DMS114 treated with DMSO at 0.1 percent for 48 hours (cell line): ENCODE measurements at regions not wholly inside any gene's neighbourhood (a gene's known extent, or its start where the extent isn't known, plus 50 kb on each side); places are given as distances from the start of the nearest gene placed in this dataset.
"Not testable (repeated sequence)": the region's sequence is repeated elsewhere in the genome, so short reads cannot be mapped to it uniquely, and the experiment has no call there.

Source experiments
- DNase-seq: peaks from one replicate; lab custom pipeline; 2025; ENCODE audit not compliant: unreplicated experiment; lab: John Stamatoyannopoulos, UW

DNA sequence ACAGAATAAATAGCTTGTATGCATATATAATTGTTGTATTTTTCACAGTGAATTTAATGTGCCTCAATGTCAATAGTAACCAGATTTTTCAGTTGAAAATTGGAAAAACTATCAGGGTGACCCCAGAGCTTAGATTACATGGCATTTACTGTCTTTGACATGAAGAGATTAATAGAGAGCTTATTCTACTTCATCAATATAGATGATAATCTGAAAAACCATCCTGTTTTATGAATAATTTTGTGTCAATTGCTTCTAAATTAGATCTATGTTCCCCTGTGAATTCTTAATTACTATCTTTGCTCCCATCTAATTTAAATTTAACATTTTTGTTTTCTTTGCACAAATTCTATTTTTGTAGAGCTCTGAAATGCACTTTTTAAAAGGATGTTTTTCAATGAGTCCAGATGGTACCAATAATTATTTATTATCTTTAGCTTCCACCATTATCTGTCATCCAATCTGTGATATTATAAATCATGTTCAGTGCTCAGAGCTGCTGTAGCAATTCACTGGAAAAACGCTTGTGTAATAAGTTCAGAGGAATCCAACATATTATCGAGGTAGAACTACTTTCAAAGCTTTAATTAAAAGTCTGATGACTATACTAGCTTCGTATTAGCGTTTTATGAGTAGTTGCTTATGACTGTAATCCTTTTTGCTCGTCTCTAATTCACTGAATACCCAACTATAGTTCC lies 291.4 kb downstream of the JRKL start:
- DNase-seq = no peak

DNA sequence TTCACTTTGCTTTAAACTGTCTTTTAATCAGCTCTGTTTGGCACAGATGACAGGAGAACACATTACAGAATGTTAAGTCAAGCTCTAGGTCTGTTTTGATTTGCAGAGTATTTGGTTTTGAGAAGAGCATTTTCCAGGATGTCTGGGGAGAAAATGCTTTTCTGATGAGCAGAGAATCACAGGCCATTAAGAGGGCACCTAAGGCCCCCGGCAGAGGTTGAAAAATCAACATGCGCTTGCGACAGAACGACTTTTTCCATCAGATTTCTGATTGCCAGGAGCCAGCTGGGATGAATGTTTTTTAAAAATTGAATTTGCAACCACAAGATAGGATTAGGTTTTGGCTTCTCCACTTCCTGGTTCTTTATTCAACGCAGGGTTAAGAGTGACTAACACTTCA lies 304.5 kb downstream of the JRKL start:
- DNase-seq = no peak

DNA sequence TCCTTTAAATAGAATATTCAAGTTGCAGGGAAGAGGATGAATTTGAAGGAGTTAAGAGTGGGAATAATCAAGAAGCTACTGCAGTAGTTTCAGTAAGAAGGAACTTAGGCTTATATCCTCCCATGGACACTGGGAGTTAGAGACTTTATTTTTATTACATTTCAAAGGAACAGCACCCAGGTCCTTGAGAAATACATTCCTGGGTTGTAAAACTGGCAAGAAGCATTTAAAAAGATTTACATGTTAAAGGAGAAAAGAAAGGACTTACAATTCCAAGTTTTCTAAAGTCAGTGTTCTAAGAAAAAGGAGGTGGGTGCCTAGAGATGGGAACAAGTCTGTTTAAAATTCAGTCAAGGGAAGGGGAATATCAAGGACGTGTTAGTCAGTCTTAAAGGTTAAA lies 306.9 kb downstream of the JRKL start:
- DNase-seq = no peak

DNA sequence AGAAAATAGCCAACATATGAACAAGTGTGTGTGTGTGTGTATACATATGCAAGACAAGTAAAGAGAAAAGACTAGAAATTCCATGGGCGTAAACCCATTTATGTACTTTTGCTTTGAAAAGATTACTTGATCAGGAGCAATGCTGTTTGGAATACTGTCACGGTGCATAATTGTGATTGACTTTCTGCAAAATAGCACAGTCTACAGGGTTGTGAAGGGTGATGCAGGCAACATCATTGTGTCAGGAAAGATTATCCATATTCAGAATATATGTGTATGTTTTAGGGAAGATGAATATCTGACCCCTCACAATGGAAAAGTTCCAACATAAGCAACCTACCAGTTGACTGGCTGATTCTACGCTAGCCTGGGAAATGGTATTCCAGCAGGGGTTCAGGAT lies 307.7 kb downstream of the JRKL start:
- DNase-seq = no peak

DNA sequence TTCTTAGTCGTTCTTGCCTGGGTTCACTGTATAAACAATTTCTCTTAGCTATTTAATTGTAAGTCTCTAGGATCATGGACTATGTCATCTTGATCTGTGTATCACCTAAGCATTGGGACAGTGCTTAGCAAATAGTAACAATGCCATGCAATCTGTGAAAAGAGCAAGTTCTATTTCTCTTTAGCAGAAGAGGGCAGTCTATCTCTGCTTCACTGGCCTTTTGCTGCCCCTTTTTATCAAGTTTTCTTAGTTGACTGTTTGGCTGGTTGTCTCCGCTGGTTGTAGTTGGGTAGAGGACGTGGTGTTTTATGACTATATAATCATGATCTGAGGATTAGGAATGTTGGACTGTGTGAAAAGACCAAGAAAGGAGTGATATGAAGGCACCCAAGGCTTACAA lies 315.0 kb downstream of the JRKL start:
- DNase-seq = no peak

DNA sequence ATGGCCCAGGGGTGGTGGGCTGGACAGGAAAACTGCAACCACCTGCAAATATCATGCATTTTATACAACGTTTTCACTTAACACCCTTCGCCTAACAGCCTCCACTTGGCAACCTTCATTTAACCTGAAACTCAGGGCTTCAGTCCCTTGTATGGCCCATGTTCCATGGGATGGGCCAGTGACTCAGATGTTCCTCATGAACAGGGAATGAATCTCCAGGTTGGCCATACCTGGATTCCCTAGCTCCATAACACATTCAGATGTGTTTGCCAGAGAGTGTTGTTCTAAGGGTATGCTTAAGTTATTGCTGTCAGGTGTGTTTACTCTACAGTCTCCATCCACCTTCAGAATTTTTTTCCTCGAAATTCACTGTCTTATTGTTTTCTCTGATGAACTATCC lies 316.9 kb downstream of the JRKL start:
- no peak for DNase-seq

DNA sequence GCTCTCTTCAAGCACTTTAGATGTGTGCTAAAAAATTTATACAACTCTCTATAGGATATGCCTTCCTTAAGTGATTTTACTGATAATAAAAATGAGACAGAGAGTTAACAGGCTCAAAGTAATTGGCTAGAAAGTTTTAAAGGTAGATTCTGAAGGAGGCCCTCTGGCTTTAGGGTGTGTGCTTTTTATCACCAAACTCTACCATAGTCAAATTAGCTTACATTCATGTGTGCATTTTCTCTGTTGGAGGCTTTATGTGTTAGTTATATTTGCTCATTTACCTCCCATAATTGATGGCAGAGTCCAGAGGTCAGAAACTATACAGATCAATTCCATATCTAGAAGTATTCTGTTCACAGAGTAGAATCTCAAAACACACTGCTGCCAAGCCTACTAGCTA lies 317.5 kb downstream of the JRKL start:
- DNase-seq = no peak

DNA sequence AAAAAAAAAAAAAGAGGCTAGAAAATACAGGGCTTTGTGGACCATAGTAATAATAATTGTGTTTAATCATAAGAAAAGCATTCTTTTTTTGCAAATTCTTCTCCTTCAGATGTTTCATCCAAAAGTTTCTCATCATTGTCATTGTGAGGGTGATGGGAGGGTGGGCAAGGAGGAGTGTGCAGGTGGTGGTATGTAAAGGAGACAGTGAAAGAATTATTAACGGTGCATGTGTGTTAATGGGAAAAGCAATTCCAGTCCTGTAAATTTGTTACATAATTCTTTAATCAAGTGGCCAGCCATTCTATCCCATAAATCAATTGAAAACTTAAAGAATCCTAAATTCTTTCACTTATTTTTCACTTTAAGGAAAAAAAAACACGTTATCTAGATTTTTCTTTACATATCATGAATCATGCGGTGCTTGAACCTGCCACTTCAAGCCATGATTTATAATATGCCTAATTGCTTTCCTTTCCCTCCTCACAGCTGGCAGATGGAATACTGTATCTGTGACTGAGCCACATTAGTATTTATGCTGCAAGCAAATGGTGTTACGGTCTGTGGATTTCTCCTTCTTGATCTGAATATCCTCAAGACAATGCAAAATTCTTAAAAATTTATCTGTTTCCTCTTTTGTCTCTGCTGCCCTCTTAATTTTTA lies 318.5 kb downstream of the JRKL start:
- DNase-seq = no peak

DNA sequence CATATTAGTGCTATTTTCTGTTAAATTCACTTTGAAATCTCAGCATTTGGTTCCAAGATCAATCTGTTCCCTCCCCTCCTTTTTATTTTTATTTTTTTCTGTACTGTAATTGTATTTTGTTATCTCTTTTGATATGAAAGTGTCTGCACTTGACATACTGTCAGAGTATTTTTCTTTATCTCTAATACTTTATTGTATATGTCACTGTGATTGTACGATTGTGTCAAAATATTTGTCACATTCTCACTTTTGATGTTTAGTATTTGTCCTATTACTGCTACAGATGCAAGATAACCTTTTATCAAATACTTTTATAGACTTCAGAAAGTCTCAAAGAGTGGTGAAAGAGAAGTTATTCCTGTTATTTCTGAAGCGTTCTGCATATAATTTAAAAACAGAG lies 323.5 kb downstream of the JRKL start:
- DNase-seq = no peak

DNA sequence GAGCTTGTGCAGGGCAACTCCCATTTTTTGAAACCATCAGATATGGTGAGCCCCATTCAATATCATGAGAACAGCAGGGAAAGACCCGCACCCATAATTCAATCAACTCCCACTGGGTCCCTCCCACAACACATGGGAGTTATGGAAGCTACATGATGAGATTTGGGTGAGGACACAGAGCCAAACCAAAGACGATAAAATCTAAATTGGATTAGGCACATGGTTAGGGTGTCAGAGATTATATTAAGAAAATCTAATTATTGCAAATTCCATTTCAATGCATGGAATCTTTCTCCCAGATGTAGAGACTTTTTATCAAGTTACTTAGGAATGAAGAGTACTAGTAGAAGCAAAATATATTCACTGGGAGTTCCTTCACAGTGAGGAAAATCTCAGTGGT lies 324.9 kb downstream of the JRKL start:
- no peak for DNase-seq

DNA sequence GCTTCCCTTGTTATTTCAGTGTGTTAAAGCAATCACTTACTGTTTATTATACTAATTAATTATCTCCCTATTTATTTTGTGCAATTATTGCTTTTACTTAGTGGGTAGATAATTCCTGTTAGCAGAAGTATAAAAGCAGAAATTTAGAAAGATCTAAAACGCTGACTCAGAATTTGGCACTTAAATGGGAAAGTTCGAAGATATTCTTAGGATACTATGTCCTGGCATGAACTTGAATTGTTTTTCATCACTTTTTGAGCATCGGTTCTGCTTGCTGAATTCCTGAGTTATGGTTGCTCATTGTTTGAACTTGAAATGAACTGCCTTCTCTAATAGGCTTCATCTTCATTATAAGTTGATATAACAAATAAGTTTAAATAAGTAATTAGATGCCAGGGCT lies 325.4 kb downstream of the JRKL start:
- no peak for DNase-seq

DNA sequence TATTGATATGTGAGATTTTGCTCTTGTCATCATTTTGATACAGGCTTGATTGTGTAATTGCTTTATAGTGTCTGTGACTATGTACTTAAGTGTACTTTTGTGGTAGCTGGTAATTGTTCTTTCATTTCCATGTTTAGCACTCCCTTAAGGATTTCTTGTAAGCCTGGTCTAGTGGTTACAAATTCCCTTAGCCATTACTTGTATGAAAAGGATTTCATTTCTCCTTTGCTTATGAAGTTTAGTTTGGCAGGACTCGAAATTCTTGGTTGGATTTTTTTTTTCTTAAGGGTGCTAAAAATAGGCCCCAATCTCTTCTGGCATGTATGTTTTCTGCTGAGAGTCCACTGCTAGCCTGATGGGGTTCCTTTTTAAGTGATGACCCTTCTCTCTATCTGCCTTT lies 346.8 kb downstream of the JRKL start:
- DNase-seq = no peak

DNA sequence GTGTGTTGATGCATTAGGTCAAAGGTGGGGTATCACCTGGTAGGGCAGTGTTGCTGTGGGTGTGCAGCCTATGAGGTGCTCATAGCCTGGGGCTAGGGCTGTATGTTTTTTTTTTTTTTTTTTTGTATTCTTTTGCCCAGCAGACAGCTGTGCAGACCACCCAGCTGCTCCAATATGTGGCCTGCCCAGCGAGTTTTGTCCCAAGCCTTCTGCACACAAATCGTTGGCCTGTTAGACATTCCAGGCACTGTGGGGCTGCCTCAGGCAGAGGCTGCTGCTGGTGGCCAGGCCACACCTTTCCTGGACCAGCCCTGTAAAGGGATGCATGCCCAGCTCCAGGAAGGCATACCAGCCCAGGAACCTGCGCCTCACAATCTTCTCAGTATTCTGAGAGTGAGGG lies 348.5 kb downstream of the JRKL start:
- no peak for DNase-seq

DNA sequence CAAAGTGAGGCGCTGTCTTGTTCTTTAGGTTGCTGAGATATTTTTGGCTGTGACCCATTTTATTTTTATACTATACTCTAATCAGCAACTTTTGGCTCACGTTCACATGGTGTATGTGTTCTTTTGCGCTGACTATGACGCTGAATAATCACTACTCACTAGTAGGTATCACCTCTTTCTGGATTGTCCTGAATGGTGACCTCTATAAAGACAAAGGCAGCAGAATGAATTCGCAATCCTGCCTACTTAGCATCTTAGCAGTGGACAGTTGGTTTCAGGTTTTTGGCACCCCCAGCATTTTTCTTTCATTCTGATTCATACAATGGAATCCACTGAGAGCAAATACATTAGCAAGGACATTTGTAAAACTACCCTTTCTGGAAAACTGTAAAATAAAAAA lies 351.3 kb downstream of the JRKL start:
- DNase-seq = no peak

DNA sequence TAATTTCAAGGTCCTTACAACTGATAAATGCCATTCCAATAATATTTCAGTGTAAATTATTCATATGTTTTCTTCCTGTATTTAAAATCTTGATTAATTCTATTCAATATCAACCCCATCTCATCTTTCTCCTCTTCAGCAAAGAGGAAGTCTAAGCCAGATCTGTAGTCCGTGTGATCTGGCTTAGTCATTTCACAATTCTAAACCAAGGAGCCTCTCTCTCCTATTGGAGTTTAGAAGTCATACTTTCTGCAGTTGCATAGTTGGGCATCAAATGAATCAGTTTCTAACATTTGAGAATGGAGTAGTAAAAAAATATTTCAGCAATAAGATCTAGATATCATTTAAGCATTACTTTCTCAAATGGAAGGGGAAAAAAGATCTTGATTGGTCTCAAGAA lies 354.9 kb downstream of the JRKL start:
- no peak for DNase-seq

DNA sequence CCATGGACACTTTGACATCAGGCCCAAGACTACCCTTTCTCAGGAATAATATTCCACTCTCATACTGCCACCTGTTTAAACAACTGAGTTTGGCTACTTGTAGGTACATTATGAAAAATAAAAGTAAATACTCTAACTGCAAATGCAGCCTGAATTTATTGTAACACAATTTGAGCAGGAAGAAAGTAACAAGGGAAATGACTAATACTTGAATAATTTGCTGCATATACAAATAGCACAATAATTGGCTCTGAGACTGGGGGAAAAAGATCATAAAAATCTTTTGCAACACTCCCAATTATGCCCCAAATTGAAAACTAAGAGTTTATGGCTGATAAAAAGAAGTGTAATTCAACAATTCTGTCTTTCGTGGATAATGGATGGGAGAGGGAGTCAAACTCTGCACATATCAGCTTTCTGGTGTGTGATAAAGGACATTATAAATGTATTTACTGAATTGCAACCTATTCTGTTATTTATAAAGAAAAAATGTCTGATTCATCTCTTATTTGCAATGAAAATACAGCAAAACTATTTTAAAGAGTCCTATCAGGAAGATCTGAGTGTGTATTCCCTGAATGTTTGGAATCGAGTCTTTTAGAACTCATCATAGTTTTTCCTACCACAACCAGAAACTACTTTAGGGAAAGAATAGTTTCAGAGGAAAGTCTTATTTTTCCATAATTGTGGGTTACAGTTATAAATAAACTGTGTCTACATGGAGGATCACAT lies 359.0 kb downstream of the JRKL start:
- no peak for DNase-seq

DNA sequence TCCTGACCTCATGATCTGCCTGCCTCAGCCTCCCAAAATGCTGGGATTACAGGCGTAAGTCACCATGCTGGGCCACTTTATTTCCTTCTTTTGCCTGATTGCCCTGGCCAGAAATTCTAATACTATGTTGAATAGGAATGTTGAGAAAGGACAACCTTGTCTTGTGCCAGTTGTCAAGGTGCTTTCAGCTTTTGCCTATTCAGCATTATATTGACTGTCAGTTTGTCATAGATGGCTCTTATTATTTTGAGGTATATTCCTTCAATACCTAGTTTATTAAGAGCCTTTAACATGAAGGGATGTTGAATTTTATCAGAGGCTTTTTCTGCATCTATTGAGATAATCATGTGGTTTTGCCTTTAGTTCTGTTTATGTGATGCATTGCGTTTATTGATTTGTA lies 362.0 kb downstream of the JRKL start:
- DNase-seq = not testable (repeated sequence)

DNA sequence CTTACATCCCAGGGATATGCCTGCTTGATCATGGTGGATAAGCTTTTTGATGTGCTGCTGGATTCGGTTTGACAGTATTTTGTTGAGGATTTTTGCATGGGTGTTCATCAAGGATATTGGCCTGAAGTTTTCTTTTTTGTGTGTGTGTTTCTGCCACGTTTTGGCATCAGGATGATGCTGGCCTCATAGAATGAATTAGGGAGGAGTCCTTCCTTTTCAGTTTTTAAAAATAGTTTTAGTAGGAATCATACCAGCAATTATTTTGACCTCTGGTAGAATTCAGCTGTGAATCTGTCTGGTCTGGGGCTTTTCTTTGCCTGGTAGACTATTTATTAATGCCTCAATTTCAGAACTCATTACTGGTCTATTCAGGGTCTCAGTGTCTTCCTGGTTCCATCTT lies 362.4 kb downstream of the JRKL start:
- no peak for DNase-seq

DNA sequence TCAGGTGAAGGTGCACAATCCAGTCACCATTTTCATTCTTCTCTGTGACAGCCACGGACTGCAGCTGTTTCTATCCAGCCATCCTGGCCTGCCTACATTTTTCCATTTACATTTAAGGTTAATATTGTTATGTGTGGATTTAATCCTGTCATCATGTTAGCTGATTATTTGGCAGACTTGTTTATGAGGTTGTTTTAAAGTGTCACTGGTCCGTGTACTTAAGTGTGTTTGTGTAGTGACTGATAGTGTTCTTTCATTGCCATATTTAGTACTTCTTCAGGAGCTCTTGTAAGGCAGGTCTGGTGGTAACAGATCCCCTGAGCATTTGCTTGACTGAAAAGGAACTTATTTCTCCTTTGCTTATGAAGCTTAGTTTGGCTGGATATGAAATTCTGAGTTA lies 364.2 kb downstream of the JRKL start:
- DNase-seq = no peak

DNA sequence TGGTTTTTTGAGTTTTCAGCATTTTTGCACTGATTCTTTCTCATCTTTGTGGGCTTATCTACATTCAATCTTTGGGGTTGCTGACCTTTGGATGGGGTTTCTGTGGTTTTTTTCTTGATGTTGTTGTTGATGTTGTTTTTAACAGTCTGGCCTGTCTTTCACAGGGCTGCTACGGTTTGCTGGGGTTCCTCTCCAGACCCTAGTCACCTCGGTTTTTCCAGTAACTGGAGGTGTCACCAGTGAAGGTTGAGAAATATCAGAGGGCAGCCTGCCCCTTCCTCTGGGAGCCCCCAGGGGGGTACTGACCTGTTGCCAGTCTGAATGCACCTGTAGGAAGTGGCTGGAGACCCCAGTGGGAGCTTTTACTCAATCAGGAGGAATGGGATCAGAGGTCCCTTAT lies 365.4 kb downstream of the JRKL start:
- no peak for DNase-seq

DNA sequence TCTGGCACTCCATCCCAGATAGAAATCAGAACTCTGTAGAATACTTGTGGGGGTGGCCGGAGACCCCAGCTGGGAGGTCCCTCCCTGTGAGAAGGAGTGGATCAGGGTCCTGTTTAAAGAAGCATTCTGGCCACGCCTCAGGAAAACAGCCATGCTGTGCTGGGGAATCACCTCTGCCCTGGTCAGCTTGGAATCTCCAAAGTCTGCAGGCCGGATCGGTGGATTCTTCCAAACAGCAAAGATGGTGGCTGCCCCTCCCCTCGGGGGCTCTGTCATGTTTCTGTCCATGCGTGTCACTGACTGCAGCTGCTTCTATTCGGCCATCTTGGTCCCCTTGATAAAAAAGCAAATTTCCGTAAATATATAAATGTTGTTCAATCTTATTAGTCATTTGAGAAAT lies 365.9 kb downstream of the JRKL start:
- no peak for DNase-seq

DNA sequence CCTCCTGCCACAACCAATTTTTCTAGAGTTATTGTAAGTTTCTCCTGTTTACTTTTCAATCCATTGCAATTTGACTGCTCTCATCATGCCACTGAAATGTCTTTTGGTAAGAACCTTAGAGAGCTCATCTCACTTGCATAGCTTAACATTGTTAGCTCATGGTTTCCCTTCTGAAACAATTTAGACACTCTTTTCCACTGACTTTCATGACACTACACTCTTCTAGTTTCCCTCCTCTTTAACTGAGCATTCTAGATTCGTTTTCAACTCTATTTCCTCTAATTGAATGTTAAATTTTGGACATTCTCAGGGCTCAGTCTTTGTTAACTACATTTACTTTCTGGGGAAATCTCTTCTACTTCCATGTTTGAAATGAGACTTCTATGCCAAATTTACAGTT lies 369.1 kb downstream of the JRKL start:
- no peak for DNase-seq

DNA sequence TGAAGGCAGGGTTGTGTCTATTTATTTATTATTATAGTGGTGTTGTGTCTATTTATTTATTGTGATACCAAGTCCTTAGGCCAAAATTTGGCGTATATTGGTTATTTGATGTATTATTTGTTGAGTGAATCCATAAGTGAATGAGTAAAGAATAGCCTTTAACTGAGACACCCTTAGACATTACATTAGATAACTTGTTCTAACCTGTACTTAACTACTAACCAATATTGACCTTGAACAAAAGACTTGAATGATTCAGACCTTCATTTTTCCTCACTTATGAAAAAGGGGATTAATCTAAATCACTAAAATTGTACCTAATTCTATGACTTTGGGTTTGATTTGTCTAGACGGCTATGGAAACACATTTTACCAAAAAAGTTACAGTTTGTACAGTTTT lies 370.5 kb downstream of the JRKL start:
- DNase-seq = no peak
